ENCODE measurements at regions not wholly inside any gene's neighbourhood (a gene's known extent, or its start where the extent isn't known, plus 50 kb on each side); places are given as distances from the start of the nearest gene placed in this dataset.
"Not testable (repeated sequence)": the region's sequence is repeated elsewhere in the genome, so short reads cannot be mapped to it uniquely, and the experiment has no call there.

- Histone ChIP-seq H3K27ac (no peak overlapping the region), H3K4me1 (no peaks in the 10 kb centered on the region), H3K27me3 (peaks cover 54 to 58% (median 55%) of the 10 kb centered on the region in 3 donors), H3K9me3 (no peaks in the 10 kb centered on the region), H3K4me3 (no peak overlapping the region), H3K36me3 (no peaks in the 10 kb centered on the region)
- no peak for ATAC-seq
- no peak for TF ChIP-seq POLR2A (IDR thresholded peaks at IDR 0.05)
- no peak for TF ChIP-seq CTCF (IDR thresholded peaks at IDR 0.05 in 4 of 5, conservative IDR thresholded peaks at IDR 0.05 in 1 of 5)
- in situ Hi-C loops (cut with MboI; ENCODE audit: low sequenced_read_pairs in 4 of 4) (no loop called here), intact Hi-C loops (cut with DNase I; ENCODE audit: low total_unique reads) (no loop called here)
- DNase-seq, result no peak
Measured at GRCh38 chr10:100662067-100662466, 83.3 kb upstream of the PAX2 start.

GRCh38 chr10:100664316-100665149, 80.8 kb upstream of the PAX2 start:
- Histone ChIP-seq H3K4me3 (no peak overlapping the region), H3K9me3 (no peaks in the 10 kb centered on the region), H3K36me3 (no peaks in the 10 kb centered on the region), H3K27me3 (peaks cover 50 to 57% (median 50%) of the 10 kb centered on the region in 3 donors), H3K27ac (no peak overlapping the region), H3K4me1 (no peaks in the 10 kb centered on the region)
- ATAC-seq (no peak), DNase-seq (no peak)
- in situ Hi-C loops (cut with MboI; ENCODE audit: low sequenced_read_pairs in 4 of 4), result no loop called here
- intact Hi-C loops (cut with DNase I; ENCODE audit: low total_unique reads), result no loop called here
- TF ChIP-seq CTCF (IDR thresholded peaks at IDR 0.05 in 4 of 5, conservative IDR thresholded peaks at IDR 0.05 in 1 of 5) (no peak), POLR2A (IDR thresholded peaks at IDR 0.05) (no peak)

GRCh38 chr10:100666634-100667033, 78.7 kb upstream of the PAX2 start:
- H3K9me3 ChIP-seq; DNase-seq; H3K27ac ChIP-seq; H3K36me3 ChIP-seq; in situ Hi-C loops (cut with MboI; ENCODE audit: low sequenced_read_pairs in 4 of 4); H3K4me3 ChIP-seq; H3K4me1 ChIP-seq; ATAC-seq; intact Hi-C loops (cut with DNase I; ENCODE audit: low total_unique reads): not testable (repeated sequence)
- H3K27me3 ChIP-seq, result peaks cover 50 to 56% (median 55%) of the 10 kb centered on the region in 3 donors

- intact Hi-C loops (cut with DNase I; ENCODE audit: low total_unique reads), result loop anchor here (10.0 kb wide), 1 partner anchor 205 kb away; no protein-coding TSS in a partner anchor
Measured at GRCh38 chr10:100669616-100670015, 75.8 kb upstream of the PAX2 start.

More at GRCh38 chr10:100669616-100670015, 75.8 kb upstream of the PAX2 start:
- H3K36me3 ChIP-seq, result no peaks in the 10 kb centered on the region
- no peak overlapping the region for H3K4me3 ChIP-seq
- no peak overlapping the region for H3K27ac ChIP-seq
- no peaks in the 10 kb centered on the region for H3K9me3 ChIP-seq
- H3K4me1 ChIP-seq, result no peaks in the 10 kb centered on the region
- H3K27me3 ChIP-seq, result peaks cover 66 to 81% (median 71%) of the 10 kb centered on the region in 3 donors
- in situ Hi-C loops (cut with MboI; ENCODE audit: low sequenced_read_pairs in 4 of 4), result no loop called here
- DNase-seq, result no peak
- no peak for TF ChIP-seq CTCF (IDR thresholded peaks at IDR 0.05 in 4 of 5, conservative IDR thresholded peaks at IDR 0.05 in 1 of 5)
- no peak for TF ChIP-seq POLR2A (IDR thresholded peaks at IDR 0.05)
- no peak for ATAC-seq
